CD4-positive, alpha-beta T cell (primary cell): ENCODE measurements at regions not wholly inside any gene's neighbourhood (a gene's known extent, or its start where the extent isn't known, plus 50 kb on each side); places are given as distances from the start of the nearest gene placed in this dataset.

Experiments used
- ATAC-seq: fragments of 200-7000 bp; cut with Tn5 transposase; one replicate; pipeline ENCODE4 v1.10.0; 2022; ENCODE audit warnings: mild to moderate bottlenecking; ENCODE audit not compliant: poor library complexity
- CTCF ChIA-PET: fragments of 350-600 bp; sonication (Branson Sonifier 250); formaldehyde crosslinking; loops from one replicate; lab custom pipeline; 2021; ENCODE audit warnings: antibody characterized with exemption, inconsistent platforms; lab: Charles Lee
- POLR2A ChIA-PET: fragments of 350-600 bp; sonication (Branson Sonifier 250); formaldehyde crosslinking; loops from one replicate; lab custom pipeline; 2021; ENCODE audit warnings: antibody characterized with exemption, inconsistent platforms; lab: Charles Lee
- DNase-seq, 14 experiments: peaks; one replicate each; pipeline ENCODE4 v3.0.0-alpha.2; 2013 to 2020; ENCODE audit warnings: mixed read lengths in 2 of 14
- H3K27ac ChIP-seq, 2 donors: one replicate each; pipeline versions ENCODE4 v1.5.1 to v1.7.0; 2013; ENCODE audit warnings: low read length in 2 of 2, low read depth in 1 of 2, mild to moderate bottlenecking in 1 of 2
- H3K27me3 ChIP-seq, 2 experiments: 1 replicate in 1 of 2; 2 replicates in 1 of 2; pipeline versions ENCODE4 v1.6.1 to v1.7.0; 2013; ENCODE audit warnings: low read length in 2 of 2, control low read depth in 1 of 2, mild to moderate bottlenecking in 1 of 2, moderate library complexity in 1 of 2; ENCODE audit not compliant: insufficient read depth in 2 of 2, control insufficient read depth in 1 of 2
- H3K36me3 ChIP-seq: one replicate; pipeline ENCODE4 v1.6.1; 2013; ENCODE audit warnings: low read length, control low read depth; ENCODE audit not compliant: insufficient read depth
- H3K4me1 ChIP-seq: one replicate; pipeline ENCODE4 v1.6.1; 2013; ENCODE audit warnings: low read length, control low read depth; ENCODE audit not compliant: insufficient read depth
- H3K4me3 ChIP-seq: one replicate; pipeline ENCODE4 v1.5.1; 2013; ENCODE audit warnings: mild to moderate bottlenecking, low read length, moderate library complexity
- H3K9me3 ChIP-seq, 2 experiments: 1 replicate in 1 of 2; 2 replicates in 1 of 2; pipeline versions ENCODE4 v1.6.1 to v1.7.0; 2013; ENCODE audit warnings: low read length in 2 of 2, mild to moderate bottlenecking in 2 of 2, control low read depth in 1 of 2, moderate library complexity in 1 of 2; ENCODE audit not compliant: control insufficient read depth in 1 of 2, insufficient read depth in 1 of 2
- H3K27ac Mint-ChIP-seq: one replicate; pipeline ENCODE4 v1.8.0; 2020; ENCODE audit warnings: mixed read lengths
- H3K27me3 Mint-ChIP-seq: one replicate; pipeline ENCODE4 v1.8.0; 2021; ENCODE audit warnings: mixed read lengths
- H3K36me3 Mint-ChIP-seq: one replicate; pipeline ENCODE4 v1.8.0; 2021; ENCODE audit warnings: low read depth, mixed read lengths
- H3K4me1 Mint-ChIP-seq: one replicate; pipeline ENCODE4 v1.8.0; 2021; ENCODE audit warnings: low read depth, mixed read lengths
- H3K4me3 Mint-ChIP-seq: one replicate; pipeline ENCODE4 v1.8.0; 2020; ENCODE audit warnings: mild to moderate bottlenecking, mixed read lengths
- H3K9me3 Mint-ChIP-seq: one replicate; pipeline ENCODE4 v1.8.0; 2020; ENCODE audit warnings: mixed read lengths
- intact Hi-C, 2 experiments: fragments of 100-400 bp; cut with DNase I in 1 of 2; cut with micrococcal nuclease in 1 of 2; formaldehyde crosslinking; loops; one replicate each; pipeline versions ENCODE4 v1.15.1 to v1.9.0; 2023 to 2025; cut with DNase I, micrococcal nuclease
- TF ChIP-seq, protein P1 (sequence below): fragments of 200-600 bp; IDR thresholded peaks from one replicate; pipeline ENCODE4 v1.8.0; 2022; ENCODE audit warnings: antibody characterized with exemption, mild to moderate bottlenecking

DNA sequence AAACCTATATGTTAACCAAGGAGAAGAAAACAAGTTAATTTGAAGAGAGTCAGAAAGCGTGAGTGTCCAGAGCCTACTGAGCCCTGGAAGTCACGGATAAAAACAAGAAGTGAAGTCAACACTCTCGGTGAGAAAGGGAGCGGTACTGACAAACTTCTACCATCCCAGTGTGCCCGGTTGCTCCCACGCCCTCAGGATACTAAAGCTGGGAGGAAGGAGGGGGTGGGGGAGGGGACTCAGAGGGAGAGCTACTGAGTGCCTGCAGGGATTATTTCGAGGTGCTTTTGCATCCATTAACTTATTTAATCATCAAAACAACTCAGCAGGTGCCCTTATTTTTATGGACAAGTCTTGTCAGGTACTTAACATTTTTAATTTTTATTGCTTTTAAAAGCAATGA lies 166.2 kb downstream of the ZIC5 start:
- Histone ChIP-seq H3K4me3 (no peak overlapping the region), H3K27me3 (no peaks in the 10 kb centered on the region), H3K9me3 (no peaks in the 10 kb centered on the region), H3K36me3 (no peaks in the 10 kb centered on the region), H3K27ac (no peak overlapping the region), H3K4me1 (no peaks in the 10 kb centered on the region)
- intact Hi-C loops: no loop called here
- Mint-ChIP-seq H3K36me3 (no peaks in the 10 kb centered on the region), H3K9me3 (no peaks in the 10 kb centered on the region), H3K4me3 (no peak overlapping the region), H3K27me3 (no peaks in the 10 kb centered on the region), H3K27ac (no peak overlapping the region), H3K4me1 (no peaks in the 10 kb centered on the region)
- POLR2A ChIA-PET: no interaction called here
- ATAC-seq: no peak
- no peak for DNase-seq
- CTCF ChIA-PET: no interaction called here
- TF ChIP-seq, protein P1, sequence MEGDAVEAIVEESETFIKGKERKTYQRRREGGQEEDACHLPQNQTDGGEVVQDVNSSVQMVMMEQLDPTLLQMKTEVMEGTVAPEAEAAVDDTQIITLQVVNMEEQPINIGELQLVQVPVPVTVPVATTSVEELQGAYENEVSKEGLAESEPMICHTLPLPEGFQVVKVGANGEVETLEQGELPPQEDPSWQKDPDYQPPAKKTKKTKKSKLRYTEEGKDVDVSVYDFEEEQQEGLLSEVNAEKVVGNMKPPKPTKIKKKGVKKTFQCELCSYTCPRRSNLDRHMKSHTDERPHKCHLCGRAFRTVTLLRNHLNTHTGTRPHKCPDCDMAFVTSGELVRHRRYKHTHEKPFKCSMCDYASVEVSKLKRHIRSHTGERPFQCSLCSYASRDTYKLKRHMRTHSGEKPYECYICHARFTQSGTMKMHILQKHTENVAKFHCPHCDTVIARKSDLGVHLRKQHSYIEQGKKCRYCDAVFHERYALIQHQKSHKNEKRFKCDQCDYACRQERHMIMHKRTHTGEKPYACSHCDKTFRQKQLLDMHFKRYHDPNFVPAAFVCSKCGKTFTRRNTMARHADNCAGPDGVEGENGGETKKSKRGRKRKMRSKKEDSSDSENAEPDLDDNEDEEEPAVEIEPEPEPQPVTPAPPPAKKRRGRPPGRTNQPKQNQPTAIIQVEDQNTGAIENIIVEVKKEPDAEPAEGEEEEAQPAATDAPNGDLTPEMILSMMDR: no peak

DNA sequence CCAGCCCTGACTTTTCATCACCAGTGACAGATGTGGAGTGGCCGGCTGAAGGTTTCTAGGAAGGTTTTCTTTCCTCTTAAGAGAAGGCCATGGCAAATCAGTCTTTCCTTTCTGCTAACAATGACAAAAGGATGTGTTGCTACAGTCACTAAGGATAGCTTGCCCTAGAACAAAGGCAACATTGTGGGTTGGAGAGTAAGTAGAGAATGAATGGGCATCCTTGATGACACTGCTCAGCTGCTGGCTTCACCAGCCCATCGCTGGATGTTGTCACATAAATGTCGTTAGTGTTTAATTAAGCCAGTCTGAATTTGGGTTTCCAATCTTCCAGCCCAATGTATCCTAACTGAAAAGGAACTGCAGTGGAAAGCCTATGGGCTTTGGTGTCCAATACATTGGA lies 168.4 kb downstream of the ZIC5 start:
- ChIA-PET CTCF (no interaction called here), POLR2A (no interaction called here)
- intact Hi-C loops: no loop called here
- Mint-ChIP-seq H3K9me3 (no peaks in the 10 kb centered on the region), H3K4me3 (no peak overlapping the region), H3K27ac (no peak overlapping the region), H3K36me3 (no peaks in the 10 kb centered on the region), H3K4me1 (no peaks in the 10 kb centered on the region), H3K27me3 (no peaks in the 10 kb centered on the region)
- Histone ChIP-seq H3K4me3 (no peak overlapping the region), H3K27me3 (no peaks in the 10 kb centered on the region), H3K9me3 (no peaks in the 10 kb centered on the region), H3K36me3 (no peaks in the 10 kb centered on the region), H3K4me1 (no peaks in the 10 kb centered on the region), H3K27ac (no peak overlapping the region)
- DNase-seq: no peak
- ATAC-seq: no peak
- TF ChIP-seq, protein P1: no peak

DNA sequence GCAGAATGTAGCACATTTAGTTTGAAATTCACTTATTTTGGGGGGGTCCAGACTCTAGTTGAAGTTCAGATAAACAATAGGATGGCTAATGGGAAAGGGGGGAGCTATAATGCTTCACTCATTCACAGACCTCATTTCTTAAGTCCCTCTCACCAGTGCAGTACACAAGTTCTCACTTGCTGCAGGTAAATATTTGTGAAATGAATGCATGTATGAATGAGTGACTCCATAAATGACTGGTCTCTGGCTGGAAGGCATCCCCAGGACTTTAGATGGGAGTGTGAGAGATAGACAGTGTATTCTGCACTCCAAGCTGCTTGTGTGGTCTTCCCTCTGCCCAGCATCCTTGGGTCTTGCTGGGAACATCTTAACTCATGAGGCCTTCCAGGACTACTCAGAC lies 169.2 kb downstream of the ZIC5 start:
- intact Hi-C loops: no loop called here
- H3K27me3 ChIP-seq: no peaks in the 10 kb centered on the region
- no peaks in the 10 kb centered on the region for H3K36me3 Mint-ChIP-seq

More for the DNA sequence above, 169.2 kb downstream of the ZIC5 start:
- ChIA-PET CTCF (no interaction called here), POLR2A (no interaction called here)
- DNase-seq (no peak), ATAC-seq (no peak)
- no peak overlapping the region for H3K4me3 Mint-ChIP-seq
- H3K27ac ChIP-seq: no peak overlapping the region
- H3K27ac Mint-ChIP-seq: no peak overlapping the region
- no peaks in the 10 kb centered on the region for H3K36me3 ChIP-seq
- no peaks in the 10 kb centered on the region for H3K4me1 ChIP-seq
- H3K4me1 Mint-ChIP-seq: no peaks in the 10 kb centered on the region
- no peaks in the 10 kb centered on the region for H3K27me3 Mint-ChIP-seq
- H3K4me3 ChIP-seq: no peak overlapping the region
- TF ChIP-seq, protein P1: no peak
- H3K9me3 Mint-ChIP-seq: no peaks in the 10 kb centered on the region
- no peaks in the 10 kb centered on the region for H3K9me3 ChIP-seq
